ENCODE measurements at regions not wholly inside any gene's neighbourhood (a gene's known extent, or its start where the extent isn't known, plus 50 kb on each side); places are given as distances from the start of the nearest gene placed in this dataset.

DNA sequence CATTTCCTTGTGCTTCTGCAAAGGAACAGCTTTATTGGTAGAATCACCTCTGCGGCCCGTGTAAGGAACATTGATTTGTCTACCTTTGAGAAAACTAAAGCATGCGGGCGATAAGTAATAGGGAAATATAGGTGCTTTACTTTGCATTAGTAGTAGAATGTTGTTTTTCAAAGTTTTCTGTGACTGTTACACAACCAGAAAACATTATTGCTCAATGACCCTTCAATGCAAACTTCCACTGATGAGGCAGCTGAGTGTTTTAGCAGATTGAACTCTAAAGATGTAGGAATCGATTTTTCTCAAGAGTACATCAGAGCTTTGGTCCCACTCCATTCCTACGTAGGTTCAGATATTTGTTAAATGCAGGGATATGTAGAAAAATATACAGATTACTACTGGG lies 427.8 kb downstream of the DNAJB9 start:
- DNase-seq = no peak
- Histone ChIP-seq H3K36me3 (no peaks in the 10 kb centered on the region), H3K27me3 (no peaks in the 10 kb centered on the region)

GRCh38 chr7:109003742-109004141 lies 434.1 kb downstream of the DNAJB9 start:
- Histone ChIP-seq H3K36me3 (no peaks in the 10 kb centered on the region), H3K4me3 (no peak overlapping the region), H3K9me3 (no peaks in the 10 kb centered on the region), H3K27me3 (no peaks in the 10 kb centered on the region)
- no peak for DNase-seq

More for the DNA sequence above, 427.8 kb downstream of the DNAJB9 start:
- Histone ChIP-seq H3K9me3 (no peaks in the 10 kb centered on the region), H3K4me3 (no peak overlapping the region)

GRCh38 chr7:109009636-109010035 lies 440.0 kb downstream of the DNAJB9 start:
- H3K4me3 ChIP-seq = no peak overlapping the region
- no peaks in the 10 kb centered on the region for H3K9me3 ChIP-seq
- no peak for DNase-seq

GRCh38 chr7:109020251-109020650 lies 450.6 kb downstream of the DNAJB9 start:
- no peak for DNase-seq
- no peak overlapping the region for H3K4me3 ChIP-seq
- no peaks in the 10 kb centered on the region for H3K9me3 ChIP-seq
- no peaks in the 10 kb centered on the region for H3K27me3 ChIP-seq
- H3K36me3 ChIP-seq = no peaks in the 10 kb centered on the region

More at GRCh38 chr7:109009636-109010035, 440.0 kb downstream of the DNAJB9 start:
- no peaks in the 10 kb centered on the region for H3K36me3 ChIP-seq
- H3K27me3 ChIP-seq = no peaks in the 10 kb centered on the region

GRCh38 chr7:109021390-109021789 lies 451.7 kb downstream of the DNAJB9 start:
- Histone ChIP-seq H3K27me3 (no peaks in the 10 kb centered on the region), H3K36me3 (no peaks in the 10 kb centered on the region), H3K9me3 (no peaks in the 10 kb centered on the region), H3K4me3 (no peak overlapping the region)
- no peak for DNase-seq

DNA sequence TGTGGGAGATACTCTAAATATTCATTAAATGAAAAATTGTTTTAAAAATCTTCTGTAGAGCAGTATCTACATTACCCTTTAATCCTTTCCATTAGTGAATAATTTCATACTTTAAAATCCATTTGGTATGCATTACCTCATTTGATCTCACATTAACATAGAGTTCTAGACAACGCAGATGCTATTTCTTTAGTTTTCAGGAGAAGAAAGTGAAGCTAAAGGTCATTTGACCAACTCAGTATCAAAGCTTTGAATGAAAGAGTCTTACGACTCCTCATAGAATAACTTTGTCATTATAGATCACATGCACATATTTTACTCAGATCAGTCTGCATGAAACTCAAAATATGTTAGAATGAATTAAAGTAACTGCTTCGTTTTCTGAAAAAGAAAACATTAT lies 460.2 kb downstream of the DNAJB9 start:
- Histone ChIP-seq H3K36me3 (no peaks in the 10 kb centered on the region), H3K4me3 (no peak overlapping the region), H3K9me3 (no peaks in the 10 kb centered on the region), H3K27me3 (no peaks in the 10 kb centered on the region)
- DNase-seq = no peak

DNA sequence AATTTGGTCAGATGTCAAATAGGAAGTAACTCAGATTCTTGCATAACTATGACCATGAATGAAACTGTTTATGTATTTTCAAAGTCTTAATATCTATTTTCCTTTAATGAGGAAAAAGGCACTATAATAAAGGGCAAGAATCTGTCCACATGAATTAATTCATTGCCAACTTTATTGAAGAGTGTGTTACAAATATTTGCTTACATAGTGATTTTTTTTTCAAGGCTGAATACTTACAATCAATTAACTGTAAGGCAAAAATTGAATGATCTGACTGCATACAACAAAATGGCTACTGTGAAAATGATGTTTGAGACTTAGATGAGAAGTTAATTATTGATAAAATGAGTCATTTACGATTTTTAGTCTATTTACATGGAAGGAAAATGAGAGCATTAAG lies 475.0 kb downstream of the DNAJB9 start:
- no peaks in the 10 kb centered on the region for H3K27me3 ChIP-seq
- no peaks in the 10 kb centered on the region for H3K36me3 ChIP-seq
- H3K4me3 ChIP-seq = no peak overlapping the region
- no peak for DNase-seq
- H3K9me3 ChIP-seq = no peaks in the 10 kb centered on the region

GRCh38 chr7:109049366-109049765 lies 479.7 kb downstream of the DNAJB9 start:
- no peak for DNase-seq
- H3K4me3 ChIP-seq = no peak overlapping the region
- no peaks in the 10 kb centered on the region for H3K36me3 ChIP-seq
- no peaks in the 10 kb centered on the region for H3K27me3 ChIP-seq
- no peaks in the 10 kb centered on the region for H3K9me3 ChIP-seq

GRCh38 chr7:109059089-109059488 lies 489.4 kb downstream of the DNAJB9 start:
- no peak overlapping the region for H3K4me3 ChIP-seq
- no peaks in the 10 kb centered on the region for H3K36me3 ChIP-seq
- no peak for DNase-seq
- no peaks in the 10 kb centered on the region for H3K27me3 ChIP-seq
- H3K9me3 ChIP-seq = no peaks in the 10 kb centered on the region

DNA sequence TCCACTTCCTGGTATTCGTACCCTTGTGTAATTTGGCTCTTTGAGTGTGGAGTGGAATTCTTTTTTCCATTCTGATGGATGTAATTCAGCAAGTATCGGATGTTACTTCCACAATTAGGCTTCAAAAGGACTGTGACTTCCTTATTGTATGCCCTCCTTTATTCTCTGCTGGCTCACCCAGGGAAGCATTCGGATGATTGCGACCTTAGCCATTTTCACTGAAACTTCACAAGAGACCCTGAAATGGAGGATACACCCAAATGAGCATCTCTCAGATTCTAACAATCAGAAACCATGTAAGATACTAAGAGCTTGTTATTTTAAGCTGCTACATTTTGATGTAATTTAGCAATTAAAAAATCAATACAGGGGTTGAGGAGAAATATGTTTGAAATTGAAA lies 493.1 kb downstream of the DNAJB9 start:
- Histone ChIP-seq H3K27me3 (no peaks in the 10 kb centered on the region), H3K9me3 (no peaks in the 10 kb centered on the region), H3K4me3 (no peak overlapping the region), H3K36me3 (no peaks in the 10 kb centered on the region)
- no peak for DNase-seq

DNA sequence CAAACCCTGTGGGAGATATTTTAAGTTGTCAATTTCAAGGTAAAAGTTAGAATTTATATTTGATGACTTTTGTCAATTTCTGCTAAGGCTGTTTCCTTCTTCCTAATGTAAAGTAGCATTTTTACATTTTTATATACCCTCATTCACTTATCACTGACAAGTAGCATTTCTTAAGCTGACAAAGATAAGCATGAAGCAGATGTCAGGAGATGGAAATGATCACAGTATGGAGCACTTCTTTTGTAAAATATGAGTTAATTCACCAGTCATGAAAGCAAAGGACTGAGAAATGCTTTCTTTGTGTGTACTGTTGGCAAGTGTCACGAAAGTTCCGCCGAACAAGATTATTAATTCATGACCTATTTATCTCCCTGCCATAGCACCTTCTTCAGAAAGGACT lies 503.9 kb downstream of the DNAJB9 start:
- H3K27me3 ChIP-seq = no peaks in the 10 kb centered on the region
- H3K9me3 ChIP-seq = no peaks in the 10 kb centered on the region
- DNase-seq = no peak
- no peaks in the 10 kb centered on the region for H3K36me3 ChIP-seq
- H3K4me3 ChIP-seq = no peak overlapping the region

GRCh38 chr7:109076396-109076972 lies 506.8 kb downstream of the DNAJB9 start:
- DNase-seq = no peak
- H3K36me3 ChIP-seq = no peaks in the 10 kb centered on the region
- no peaks in the 10 kb centered on the region for H3K27me3 ChIP-seq
- H3K4me3 ChIP-seq = no peak overlapping the region
- no peaks in the 10 kb centered on the region for H3K9me3 ChIP-seq

DNA sequence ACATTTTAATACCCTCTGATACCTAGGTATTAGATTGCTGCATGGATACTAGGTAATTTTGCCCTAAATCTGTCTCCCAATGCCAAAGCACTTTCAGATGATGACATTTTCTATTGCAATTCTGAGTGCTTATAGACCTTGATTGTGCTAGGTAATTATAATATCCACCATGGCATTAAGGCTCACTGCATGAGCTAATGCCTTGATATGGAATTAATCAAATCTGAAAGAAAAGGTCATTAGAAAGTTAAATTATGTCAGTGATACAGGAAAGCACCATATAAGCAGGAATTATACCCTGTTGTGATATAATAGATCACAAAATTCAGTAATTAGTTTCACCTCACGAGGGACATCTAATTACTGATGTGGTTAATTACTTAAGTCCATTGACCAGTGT lies 521.4 kb downstream of the DNAJB9 start:
- no peak for DNase-seq
- no peaks in the 10 kb centered on the region for H3K27me3 ChIP-seq
- no peak overlapping the region for H3K4me3 ChIP-seq
- H3K36me3 ChIP-seq = no peaks in the 10 kb centered on the region
- H3K9me3 ChIP-seq = no peaks in the 10 kb centered on the region

DNA sequence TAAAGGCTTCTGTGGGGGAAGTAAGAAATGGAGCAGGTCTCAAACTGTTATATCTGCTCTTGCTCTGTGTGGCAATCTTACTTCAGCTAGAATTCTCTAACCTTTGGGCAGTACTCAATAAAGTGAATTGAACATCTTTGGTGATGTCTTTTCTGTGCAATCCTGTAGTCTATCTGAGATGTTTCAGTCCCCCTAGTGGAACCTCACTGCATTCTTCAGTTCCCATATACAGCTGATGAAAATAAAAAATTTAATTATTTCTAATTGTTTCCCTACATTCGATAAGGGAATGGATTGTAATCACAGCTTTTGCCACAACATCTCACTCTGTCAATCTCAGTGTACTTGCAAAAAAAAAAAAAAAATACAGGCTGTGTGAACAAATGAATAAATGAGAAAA lies 522.6 kb downstream of the DNAJB9 start:
- no peaks in the 10 kb centered on the region for H3K9me3 ChIP-seq
- H3K27me3 ChIP-seq = no peaks in the 10 kb centered on the region
- H3K36me3 ChIP-seq = no peaks in the 10 kb centered on the region
- H3K4me3 ChIP-seq = no peak overlapping the region
- no peak for DNase-seq

- no peaks in the 10 kb centered on the region for H3K27me3 ChIP-seq
- H3K36me3 ChIP-seq = no peaks in the 10 kb centered on the region
- H3K9me3 ChIP-seq = no peaks in the 10 kb centered on the region
These were observed 531.7 kb downstream of the DNAJB9 start for GRCh38 chr7:109101332-109101731.

DNA sequence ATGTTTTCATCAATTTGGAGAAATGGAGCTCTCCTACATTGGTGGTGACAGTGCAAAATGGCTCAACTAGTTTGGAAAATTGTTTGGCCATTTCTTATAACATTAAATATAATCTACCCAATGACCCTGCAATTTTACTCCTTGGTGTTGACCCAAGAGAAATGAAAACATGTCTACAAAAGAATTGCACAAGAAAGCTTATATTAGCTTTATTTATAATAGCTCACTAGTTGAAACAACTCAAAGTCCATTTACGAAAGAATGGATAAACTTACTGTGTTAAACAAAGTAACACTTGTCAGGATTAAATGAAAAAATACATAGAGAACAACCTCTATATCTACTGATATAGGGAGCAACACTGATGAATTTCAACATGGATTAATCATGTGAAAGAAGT lies 539.9 kb downstream of the DNAJB9 start:
- no peaks in the 10 kb centered on the region for H3K36me3 ChIP-seq
- no peak overlapping the region for H3K4me3 ChIP-seq
- DNase-seq = no peak
- H3K9me3 ChIP-seq = no peaks in the 10 kb centered on the region
- no peaks in the 10 kb centered on the region for H3K27me3 ChIP-seq

More at GRCh38 chr7:109101332-109101731, 531.7 kb downstream of the DNAJB9 start:
- H3K4me3 ChIP-seq = no peak overlapping the region
- no peak for DNase-seq

DNA sequence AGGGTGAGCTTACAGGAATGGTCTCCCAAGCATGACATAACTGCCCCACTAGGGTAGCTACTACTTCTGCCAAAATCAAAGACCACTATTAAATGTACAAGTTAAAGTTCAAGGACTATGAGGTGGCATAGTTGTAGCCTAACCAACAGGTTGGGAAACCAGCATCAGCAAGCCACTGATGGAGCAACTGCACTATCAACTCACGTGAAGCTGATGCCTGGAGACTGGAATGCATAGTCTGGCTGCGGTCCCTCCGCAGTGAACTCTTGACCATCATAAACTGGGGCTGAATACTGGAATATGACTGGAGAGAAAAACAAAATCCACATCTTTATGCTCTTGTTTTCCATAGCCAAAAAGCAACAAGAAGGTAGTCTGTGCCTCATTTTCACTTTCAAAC lies 541.4 kb downstream of the DNAJB9 start:
- H3K9me3 ChIP-seq = no peaks in the 10 kb centered on the region
- H3K4me3 ChIP-seq = no peak overlapping the region
- no peaks in the 10 kb centered on the region for H3K27me3 ChIP-seq
- no peaks in the 10 kb centered on the region for H3K36me3 ChIP-seq
- no peak for DNase-seq

DNA sequence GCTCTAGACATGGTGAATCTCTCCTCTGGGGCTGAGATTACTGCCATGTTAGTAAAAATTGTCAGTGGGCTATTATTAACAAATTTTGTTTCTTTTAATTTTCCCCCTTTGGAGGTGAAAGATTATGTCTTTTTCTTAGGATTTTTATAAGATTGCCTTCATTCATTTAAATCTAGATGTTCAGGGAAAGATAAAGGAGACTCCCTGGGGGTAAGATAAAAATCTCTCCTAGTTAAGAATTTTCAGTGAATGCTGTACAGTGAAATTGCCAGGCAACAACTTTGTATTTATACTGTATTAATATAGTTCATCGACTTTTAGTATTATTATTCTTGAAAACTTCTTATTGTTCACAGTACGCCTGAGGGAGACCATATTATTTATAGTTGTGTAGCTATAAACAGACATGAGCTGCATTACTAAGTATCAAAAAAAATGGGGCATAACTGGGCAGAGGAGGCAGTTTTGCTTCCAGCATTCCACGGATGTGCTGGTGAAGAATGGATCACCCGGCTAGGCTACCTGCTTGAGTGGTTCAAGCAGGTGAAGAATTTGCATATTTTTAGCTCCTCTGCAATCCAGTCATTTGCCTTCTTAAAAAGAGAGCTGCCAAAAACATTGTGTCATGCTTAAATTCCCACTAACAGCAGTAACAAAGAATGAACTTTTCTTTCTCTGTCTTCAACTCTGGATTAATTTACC lies 552.1 kb downstream of the DNAJB9 start:
- Histone ChIP-seq H3K9me3 (no peaks in the 10 kb centered on the region), H3K4me3 (no peak overlapping the region), H3K27me3 (no peaks in the 10 kb centered on the region), H3K36me3 (no peaks in the 10 kb centered on the region)
- no peak for DNase-seq
